ENCODE measurements at regions not wholly inside any gene's neighbourhood (a gene's known extent, or its start where the extent isn't known, plus 50 kb on each side); places are given as distances from the start of the nearest gene placed in this dataset.
A peak's percentile ranks its signal among the peaks of the same experiment; 100 is the strongest.
"Not testable (repeated sequence)": the region's sequence is repeated elsewhere in the genome, so short reads cannot be mapped to it uniquely, and the experiment has no call there.

DNA sequence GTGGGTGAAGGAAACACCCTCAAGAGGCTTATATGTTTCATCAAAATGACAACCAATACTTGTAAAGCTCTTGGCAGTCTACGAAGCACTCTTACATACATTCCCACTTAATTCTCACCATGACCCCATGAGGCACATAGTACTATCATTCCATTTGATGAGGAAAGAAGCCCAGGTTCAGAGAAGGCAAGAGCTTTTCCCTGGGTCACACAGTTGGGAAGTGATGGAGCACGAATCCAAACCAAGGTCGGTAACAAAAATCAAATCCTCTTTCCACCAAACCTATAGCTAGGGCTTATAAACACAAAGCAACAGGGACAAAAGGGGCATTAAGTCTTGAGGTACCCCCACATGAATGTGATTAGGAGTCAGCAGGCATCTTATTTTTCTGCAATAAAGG, 187.1 kb downstream of the UACA start:
- DNase-seq: no peak

DNA sequence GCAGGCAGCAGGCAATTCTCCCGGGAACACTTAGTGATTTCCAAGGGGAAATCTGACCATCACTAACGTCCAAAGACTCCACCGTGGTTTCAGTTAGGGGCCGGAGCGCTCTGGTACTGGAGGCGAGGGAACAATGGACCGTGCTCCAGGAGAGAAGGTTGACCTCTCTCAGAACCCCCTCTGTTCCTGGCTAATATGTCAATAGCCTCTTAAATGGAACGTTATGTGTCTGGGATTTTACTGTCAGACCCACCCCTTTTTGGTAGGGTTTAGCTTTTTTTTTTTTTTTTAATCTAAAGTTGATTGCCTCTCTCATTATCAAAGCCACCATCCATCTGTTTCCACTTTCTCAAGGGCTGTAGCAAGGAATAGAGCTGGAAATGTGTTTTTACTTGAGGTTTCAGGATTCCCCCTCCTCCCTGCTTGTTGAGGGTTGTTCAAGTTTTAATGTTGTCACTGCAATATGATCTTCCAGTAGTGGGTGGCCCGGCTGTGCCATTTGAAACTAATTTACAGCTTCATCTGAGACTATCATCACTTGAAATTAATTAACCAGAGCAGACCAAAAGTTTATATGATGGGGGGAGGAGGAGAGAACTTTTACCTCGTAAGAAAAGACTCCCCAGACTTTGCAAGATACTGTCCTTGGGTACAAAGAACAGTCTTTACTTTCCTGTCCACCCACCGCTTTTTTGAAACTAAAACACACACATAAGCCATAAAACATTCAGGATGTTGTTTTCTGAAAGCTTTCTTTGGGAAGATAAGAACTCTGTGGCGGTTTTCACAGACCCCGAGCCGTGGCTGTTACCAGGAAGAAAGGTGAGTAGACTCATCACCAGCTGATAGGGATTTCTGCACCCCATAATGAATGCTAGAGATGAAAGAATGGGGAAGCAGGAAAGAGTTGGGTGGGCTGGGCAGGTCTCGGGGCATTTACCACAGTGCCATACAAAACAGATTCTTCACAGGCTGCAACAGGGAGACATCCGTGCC, 187.8 kb downstream of the UACA start:
- no peak for DNase-seq

DNA sequence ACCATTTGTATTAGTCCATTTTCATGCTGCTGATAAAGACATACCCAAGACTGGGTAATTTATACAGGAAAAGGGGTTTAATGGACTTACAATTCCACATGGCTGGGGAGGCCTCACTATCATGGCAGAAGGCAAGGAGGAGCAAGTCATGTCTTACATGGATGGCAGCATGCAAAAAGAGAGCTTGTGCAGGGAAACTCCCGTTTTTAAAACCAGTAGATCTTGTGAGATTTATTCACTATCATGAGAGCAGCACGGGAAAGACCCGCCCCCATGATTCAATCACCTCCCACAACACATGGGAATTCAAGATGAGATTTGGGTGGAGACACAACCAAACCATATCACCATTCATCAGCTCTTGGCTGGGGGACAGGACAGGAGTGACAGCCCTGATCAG, 189.0 kb downstream of the UACA start:
- not testable (repeated sequence) for DNase-seq

DNA sequence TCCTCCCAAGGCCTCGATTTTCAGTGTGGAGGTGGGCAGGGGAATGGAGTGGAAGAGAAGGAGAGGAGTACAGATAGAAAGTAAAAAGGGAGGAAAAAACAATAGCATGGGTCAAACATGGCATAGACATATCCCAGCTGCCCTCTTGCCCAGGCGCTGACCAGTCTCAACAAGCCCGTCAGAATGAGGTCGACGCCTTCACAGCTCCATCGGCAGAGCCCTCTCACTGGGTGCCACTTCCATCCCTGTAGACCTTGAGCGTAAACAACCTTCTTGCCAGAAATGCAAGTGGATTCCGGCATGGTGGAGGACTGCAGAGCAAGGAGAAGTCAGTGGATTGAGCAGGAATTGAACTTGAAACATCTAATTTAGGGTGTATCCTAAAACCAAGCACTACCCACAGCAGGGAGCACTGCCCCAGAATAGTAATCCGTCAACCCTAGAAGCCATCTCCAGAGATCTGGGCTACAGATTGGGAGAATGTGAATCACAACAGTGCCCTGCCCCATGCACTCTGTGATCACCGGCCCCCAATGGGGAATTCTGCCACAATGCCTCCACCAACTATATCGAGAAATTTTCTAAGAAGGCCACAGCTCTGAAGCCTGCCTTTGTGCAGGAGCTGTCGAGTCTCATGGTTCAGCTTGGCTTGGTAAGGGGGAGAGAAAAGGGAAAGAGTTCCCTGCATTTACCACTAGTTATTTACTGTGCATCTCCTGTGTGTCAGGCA, 190.1 kb downstream of the UACA start:
- no peak for DNase-seq

DNA sequence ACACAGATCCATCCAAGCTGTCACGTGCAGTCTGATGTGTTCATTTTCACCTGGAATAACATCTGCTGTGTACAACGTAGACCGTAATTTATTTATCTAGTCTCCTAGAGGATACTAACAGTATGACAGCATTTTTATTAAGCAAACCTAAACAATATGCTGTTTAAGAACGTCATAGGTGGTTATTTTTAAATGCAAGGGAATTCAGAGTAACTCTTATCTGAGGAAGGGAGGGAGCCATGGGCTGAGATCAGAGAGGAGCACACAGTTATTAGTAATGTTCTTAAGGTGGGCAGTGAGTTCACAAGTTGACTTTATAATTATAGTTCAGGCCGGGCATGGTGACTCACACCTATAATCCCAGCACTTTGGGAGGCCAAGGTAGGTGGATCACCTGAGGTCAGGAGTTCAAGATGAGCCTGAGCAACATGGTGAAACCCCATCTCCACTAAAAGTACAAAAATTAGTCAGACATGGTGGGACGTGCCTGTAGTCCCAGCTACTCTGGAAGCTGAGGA, 193.6 kb downstream of the UACA start:
- DNase-seq: no peak

DNA sequence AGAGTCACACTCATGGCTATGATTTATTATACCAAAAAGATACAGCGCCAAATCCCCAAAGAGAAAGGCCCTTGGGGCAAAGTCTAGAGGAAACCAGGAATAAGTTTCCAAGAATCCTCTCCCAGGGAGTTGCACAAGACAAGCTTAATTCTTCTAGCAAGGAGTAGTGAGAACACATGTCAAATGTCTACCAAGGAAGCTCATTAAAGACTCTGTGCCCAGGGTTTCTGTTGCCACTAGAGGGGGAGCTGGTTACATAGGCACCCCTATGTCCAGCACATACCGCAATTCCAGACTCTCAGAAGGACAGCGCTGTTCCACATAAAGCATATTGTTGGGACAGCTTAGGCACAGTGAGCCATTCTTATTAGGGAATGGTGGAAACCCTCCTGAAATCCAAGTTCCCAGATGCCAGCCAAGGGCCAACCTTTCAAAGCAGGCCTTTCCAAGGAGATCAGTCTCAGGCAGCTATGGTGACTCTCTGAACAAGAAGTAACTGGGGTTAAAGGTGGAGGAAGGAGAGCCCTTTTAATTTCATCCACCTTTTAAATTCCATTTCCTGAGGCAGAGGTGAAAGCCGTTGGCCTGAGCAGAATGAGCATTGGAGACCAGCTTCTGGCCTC, 194.2 kb downstream of the UACA start:
- DNase-seq: no peak

DNA sequence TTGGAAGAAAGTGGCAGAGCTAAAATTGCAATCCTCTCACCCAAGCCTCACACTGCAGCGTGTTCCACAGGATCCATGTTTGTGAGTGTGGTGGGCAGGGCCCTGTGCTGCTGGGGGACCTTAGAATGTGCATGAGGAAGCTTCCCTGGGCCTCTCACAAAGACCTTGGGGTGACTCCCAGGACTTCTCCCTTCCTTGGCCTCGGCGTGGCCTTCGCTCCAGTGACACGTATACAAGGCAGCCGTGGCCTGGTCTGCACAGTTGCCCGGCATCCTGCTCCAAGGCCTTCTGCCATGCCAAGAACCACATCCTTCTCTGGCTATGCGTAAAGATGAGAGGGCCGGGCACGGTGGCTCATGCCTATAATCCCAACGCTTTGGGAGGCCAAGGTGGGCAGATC, 196.4 kb downstream of the UACA start:
- DNase-seq: no peak

DNA sequence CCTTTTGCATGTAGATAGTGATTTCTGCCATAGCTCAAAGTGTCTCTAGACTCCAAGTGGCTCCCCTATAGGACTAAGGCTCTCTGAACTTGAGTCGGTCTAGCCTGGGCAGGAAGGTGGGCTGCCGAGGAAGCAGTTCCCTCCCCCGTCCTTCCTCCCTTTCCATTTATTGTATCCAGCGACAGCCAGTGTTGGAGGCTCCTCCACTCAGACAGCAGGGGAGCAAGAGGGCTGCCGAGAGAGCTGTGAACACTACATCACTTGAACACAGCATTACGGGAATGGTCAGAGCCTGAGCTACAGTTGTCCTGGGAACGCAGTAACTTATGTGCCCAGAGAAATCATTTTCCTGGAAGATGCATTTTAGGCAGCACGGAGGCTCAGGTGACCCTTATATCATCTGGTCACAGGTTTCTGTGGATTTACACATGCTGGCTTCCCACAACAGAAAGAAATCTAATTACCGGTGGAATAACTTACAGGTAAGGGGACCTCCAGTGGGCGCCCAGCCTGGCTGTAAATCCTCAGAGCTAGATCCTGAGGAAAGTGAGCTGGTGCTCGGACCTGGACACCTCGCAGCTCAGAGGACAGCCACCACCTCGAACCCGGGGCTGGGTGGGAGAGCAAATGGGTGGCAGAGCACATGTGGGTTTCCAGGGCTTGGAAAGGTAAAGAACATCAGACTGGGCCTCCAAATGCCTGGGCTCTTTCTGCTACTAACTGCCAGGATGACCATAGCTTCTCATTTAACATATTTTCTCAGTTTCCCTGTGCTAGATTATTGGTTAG, 197.1 kb downstream of the UACA start:
- no peak for DNase-seq

DNA sequence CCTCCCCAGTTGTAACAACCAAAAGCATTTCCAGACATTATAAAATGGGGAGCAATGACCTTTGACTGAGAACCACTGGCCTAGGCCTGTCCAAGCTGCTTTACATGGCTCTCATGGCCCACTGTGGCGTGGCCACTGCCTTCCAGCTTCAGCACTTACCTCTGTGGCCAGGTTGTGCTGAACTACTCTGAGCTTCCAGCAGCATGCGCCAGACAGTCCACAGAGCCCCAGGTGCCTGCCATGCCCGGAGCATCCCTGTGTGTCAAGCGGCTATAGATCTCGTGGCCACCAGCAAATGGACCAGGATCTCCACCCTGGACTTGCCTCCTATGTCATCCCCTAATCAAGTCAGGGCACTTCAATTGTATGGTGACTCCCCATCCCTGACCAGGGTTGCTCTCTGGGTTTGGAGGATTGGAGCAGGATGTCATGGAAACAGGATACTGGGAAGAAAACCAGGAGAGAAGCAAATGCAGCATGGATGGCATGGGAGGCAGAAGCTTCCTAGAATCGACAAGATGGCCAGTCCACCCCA, 199.7 kb downstream of the UACA start:
- no peak for DNase-seq

DNA sequence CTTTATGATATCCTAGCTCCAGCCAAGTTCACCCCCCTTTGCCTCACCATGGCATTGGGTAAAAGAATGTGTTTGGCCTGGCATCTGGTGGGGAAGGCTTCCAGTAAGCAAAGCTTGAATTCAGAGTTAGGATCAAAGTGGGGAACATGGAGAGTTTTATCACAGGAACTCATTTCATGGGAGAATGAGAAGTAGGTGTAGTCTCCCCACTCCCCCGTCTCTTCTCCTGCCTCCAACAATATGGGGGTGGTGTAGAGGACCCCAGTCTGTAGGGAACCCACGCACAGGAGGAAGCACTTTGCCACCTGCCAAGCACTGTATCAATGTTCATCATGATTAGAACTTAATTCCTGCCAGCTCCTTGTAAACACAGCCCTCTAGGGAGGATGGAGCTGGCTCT, 200.5 kb downstream of the UACA start:
- DNase-seq: no peak

DNA sequence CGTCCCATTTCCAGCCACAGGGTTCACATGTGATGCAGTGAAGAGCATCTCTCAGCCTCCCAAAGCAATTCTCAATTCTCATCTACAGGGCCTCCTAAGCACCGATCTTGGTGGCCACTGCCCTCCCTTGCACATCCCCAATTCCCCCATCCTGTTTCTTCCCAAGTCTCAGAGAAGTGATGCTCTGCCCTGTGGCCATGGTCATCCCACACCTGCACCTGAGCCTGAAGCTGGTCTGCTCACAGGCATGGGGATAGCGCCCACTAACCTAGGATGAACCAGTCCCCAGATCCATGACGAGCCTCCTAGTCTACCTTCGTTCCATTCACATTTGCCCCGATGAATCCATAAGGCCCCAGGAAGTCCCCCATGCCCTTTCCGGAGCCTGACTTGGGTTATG, 201.5 kb downstream of the UACA start:
- no peak for DNase-seq

DNA sequence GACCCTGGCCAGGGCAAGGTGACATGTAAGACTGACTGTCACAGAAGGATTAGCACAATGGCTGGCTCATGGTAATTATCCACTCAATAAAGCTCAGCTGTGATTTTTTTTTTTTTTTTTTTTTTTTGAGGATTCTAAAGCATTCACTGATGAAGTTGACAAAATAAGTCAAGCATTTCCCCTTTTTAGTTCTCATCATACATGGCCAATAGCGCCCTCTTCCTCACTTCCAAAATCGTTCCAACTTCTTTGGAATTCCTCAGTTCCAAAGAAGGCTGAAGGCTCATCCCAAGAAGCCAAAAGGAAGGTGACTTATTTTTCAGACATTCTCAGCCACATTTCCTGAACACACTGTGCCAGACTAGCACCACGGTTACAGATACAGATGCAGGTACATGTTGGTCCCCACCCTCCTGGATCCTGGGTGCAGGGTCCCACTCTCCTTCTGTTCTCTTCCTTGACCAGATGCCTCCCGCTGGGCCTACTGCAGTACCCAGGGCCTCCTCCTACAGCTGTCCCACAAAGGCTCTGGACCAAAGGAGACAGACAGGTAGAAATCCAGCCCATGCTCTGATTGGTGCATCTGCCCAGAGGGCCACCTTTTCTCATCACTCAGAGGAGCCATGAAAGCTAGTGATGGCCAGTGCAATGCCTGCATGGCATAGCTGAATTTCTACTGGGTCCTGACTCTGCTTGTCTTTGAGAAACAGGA, 202.6 kb downstream of the UACA start:
- no peak for DNase-seq

DNA sequence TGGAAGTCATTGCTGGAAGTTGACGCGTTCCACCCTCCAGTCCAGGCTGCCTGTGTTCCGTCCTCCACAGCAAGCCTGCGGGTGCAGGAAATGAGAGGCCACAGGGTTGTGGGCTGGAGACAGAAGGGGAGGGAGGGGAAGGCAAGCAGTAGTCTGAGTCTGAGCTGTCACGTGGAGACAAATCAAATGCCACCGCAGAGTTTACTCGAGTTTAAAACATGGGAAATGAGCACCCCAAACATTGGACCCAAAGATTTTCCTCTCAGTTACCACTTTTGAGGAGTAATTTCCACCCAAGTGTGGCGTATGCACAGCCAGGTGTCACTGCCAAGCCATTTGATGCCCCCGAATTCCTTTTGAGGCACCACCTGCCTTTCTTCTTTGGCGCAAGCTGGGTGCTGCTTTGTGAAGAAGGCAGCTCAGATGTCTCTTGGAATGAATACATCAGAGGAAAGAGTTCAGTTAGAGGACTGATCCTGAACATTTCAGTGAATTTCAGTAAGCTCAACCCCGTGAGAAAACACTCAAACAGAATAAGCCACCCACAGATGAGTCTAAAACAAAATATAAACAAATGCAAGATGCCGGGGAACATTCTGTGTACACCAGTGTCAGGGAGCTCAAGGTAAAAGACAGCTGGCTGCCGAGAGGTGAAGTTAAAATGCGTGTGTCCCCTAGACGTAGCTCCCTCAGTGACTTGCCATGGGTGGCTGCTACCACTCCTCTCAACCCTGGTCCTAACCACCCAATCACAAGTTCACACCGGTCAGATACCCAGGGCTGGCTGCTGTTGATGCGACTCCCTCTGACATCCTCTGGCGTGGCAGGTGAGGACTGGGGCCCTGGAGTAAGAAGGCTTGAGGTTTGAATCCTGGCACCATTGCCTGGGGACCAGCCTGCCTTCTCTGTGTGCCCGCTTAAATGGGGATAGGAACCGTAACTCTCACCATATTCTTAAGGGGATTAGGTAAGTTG, 203.8 kb downstream of the UACA start:
- peak; percentile 55 for DNase-seq

DNA sequence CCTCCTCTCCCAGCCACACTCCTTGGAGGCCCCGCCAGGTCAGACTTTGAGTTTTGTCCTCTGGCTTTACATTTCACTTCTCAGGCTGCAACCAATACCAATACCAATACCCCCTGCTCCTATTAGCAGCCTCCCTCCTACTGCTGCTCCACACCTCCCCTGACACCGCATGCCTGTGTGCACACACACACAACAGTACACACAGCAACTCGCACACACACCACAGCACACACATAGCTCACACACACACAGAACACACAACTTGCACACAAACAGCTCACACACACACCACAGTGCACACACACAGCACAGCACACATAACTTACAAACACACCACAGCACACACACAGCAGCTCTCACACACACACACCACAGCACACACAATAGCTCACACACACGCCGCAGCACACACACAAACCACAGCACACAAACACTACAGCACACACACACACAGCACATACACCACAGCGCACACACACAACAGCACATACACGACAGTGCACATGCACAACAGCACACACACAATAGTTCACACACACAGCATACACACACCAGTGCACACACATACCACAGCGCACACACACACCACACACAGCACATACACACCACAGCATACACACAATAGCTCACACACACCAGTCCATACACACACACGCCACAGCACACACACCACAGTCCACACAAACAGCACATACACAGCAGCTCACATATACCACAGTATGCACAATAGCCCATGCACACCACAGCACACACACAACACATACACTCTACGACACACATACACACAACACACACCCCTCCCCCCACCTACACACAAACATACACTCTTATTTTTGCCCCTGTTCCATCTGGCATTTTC, 204.7 kb downstream of the UACA start:
- DNase-seq: no peak

DNA sequence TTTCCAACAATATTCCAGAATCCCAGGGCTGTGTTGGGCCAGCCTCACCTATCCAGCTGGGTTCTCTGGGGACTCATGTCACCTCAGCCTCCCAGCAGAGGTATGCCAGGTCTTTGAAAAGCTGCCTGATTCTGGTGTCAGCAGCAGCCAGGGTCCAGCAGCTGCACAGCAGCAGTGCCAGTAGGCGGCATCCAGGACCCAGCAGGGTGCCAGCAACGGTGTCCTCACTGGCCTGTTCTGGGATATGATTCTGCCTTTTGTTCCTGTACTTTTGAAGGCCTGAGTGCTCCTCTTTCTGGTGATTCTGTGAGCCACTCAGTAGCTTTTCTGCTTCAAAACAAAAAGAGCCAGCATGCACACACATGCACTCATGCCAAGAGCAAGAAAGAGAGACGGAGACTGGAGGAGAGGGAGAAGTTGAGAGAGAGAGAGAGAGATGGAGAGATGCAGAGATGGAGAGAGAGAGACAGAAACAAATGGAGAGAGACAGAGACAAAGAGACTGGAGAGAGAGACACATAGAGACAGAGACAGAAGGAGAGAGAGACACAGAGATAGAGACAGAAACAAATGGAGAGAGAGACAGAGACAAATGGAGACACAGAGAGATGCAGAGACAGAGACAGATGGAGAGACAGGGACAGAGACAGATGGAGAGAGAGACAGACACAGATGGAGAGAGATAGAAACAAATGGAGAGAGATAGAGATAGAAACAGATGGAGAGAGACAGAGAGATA, 205.7 kb downstream of the UACA start:
- no peak for DNase-seq

DNA sequence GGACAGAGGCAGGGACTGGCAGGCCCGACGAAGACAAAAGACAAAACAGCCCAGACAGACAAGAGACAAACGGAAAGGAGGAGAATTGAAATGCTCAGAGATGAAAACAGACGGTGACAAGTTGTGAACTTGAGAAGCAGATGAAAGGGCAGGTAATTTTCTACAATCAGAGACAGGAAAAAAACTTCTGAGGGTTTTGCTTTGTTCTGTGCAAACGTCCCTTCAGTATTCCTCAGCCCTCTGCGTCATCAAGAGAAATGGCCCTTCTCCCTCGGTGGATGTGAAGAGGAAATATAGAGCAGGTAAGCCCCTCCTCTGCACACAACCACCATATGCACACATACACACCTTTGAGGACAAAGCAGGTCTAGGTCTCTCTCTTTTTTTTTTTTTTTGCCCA, 206.6 kb downstream of the UACA start:
- no peak for DNase-seq

DNA sequence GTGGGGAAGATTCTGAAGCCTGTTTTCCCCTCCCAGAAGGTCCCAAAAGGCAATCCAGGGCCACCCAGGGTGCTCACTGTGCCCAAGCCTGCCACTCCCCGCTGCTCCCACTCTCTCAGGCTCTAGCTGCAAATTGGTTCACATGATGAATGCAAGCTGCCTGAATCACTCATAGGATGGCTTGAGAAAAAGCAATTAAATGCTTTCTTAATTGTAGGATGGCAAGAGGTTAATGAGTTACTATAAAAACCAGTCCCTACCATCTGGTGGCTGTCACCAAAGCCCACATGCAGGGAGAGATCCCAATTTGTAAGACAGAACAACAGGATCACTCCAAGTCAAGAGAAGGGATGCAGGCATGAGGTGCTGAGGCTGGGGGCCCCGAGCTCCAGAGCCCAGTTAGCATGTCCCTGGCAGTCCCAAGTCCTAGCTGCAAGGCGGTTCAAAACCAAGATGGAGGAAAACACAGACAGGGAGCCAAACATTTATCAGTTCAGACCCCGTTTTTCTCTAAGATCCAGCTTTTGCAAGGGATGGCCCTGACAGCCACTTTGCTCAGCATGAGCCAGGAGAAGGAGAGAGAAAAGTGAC, 207.1 kb downstream of the UACA start:
- no peak for DNase-seq

DNA sequence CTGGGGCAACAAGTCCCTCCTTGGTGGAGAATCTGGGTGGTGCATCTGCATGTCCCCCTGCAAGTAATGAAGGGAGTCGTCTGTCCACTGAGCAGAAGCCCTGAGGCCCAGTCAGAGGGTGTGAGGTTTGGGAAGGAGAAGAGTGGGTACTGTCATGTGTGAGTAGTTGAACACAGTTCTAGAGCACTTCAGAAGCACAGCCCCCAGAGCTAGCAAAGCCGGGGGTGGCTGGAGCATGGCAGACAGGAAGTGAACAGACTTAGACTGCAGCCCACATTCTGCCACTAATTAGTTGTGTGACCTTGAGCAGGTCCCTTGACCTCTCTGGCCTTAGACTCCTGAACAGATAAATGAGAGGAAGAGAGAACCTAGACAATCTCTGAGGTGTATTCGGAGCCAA, 207.6 kb downstream of the UACA start:
- DNase-seq: no peak

Measured in CD4-positive, alpha-beta T cell treated with Interferon gamma for 1 hour (primary cell).